SK-N-SH treated with all-trans-retinoic acid at 6 μM for 48 hours (cell line): ENCODE measurements at regions not wholly inside any gene's neighbourhood (a gene's known extent, or its start where the extent isn't known, plus 50 kb on each side); places are given as distances from the start of the nearest gene placed in this dataset.
A peak's percentile ranks its signal among the peaks of the same experiment; 100 is the strongest.

Source experiments
- ATAC-seq: fragments of 200-7000 bp; cut with Tn5 transposase; 3 replicates; pipeline ENCODE4 v1.9.1; 2020; ENCODE audit warnings: mild to moderate bottlenecking, moderate library complexity
- ARNTL ChIP-seq: fragments of 450-650 bp; formaldehyde crosslinking; IDR thresholded peaks from 2 replicates; pipeline ENCODE4 v1.5.0; 2020; ENCODE audit warnings: low read depth, mild to moderate bottlenecking, moderate library complexity, borderline replicate concordance
- GLIS3 ChIP-seq: fragments of 250-450 bp; sonication (Bioruptor Pico); IDR thresholded peaks from 2 replicates; pipeline ENCODE4 v1.5.0; 2020; ENCODE audit warnings: mild to moderate bottlenecking, moderate library complexity
- ISL1 ChIP-seq: fragments of 250-450 bp; sonication (Bioruptor Pico); IDR thresholded peaks from 2 replicates; pipeline ENCODE4 v2.1.2; 2022; ENCODE audit warnings: mild to moderate bottlenecking, moderate library complexity
- OSR1 ChIP-seq: fragments of 250-450 bp; sonication (Bioruptor Pico); IDR thresholded peaks from 2 replicates; pipeline ENCODE4 v1.8.0; 2022; ENCODE audit warnings: moderate library complexity, mild to moderate bottlenecking, inconsistent platforms
- RARB ChIP-seq: fragments of 250-450 bp; sonication (Bioruptor Pico); IDR thresholded peaks from 2 replicates; pipeline ENCODE4 v1.8.0; 2021; ENCODE audit warnings: mild to moderate bottlenecking, moderate library complexity
- SNAI2 ChIP-seq: fragments of 250-450 bp; sonication (Bioruptor Pico); IDR thresholded peaks from 2 replicates; pipeline ENCODE4 v1.5.0; 2020; ENCODE audit warnings: mild to moderate bottlenecking, moderate library complexity
- TCF4 ChIP-seq: fragments of 250-450 bp; sonication (Bioruptor Pico); IDR thresholded peaks from 2 replicates; pipeline ENCODE4 v1.8.0; 2021; ENCODE audit warnings: mild to moderate bottlenecking, moderate library complexity, borderline replicate concordance
- TOX ChIP-seq: fragments of 250-450 bp; sonication (Bioruptor Pico); IDR thresholded peaks from 2 replicates; pipeline ENCODE4 v1.8.0; 2021; ENCODE audit warnings: mild to moderate bottlenecking, moderate library complexity, borderline replicate concordance
- ZFP30 ChIP-seq: fragments of 450-650 bp; formaldehyde crosslinking; IDR thresholded peaks from 2 replicates; pipeline ENCODE4 v1.5.0; 2022; ENCODE audit warnings: mild to moderate bottlenecking, moderate library complexity
- ZNF565 ChIP-seq: fragments of 450-650 bp; formaldehyde crosslinking; conservative IDR thresholded peaks from 2 replicates; pipeline ENCODE4 v1.5.0; 2020; ENCODE audit warnings: low read depth, mild to moderate bottlenecking, moderate library complexity
- ZNF70 ChIP-seq: fragments of 450-650 bp; formaldehyde crosslinking; IDR thresholded peaks from 2 replicates; pipeline ENCODE4 v1.5.0; 2020; ENCODE audit warnings: mild to moderate bottlenecking, moderate library complexity
- ZNF8 ChIP-seq: fragments of 450-650 bp; formaldehyde crosslinking; IDR thresholded peaks from 2 replicates; pipeline ENCODE4 v1.5.0; 2020; ENCODE audit warnings: mild to moderate bottlenecking, moderate library complexity
- TF ChIP-seq, protein P1 (sequence below): fragments of 250-450 bp; sonication (Bioruptor Pico); IDR thresholded peaks from 2 replicates; pipeline ENCODE4 v1.8.0; 2020; ENCODE audit warnings: mild to moderate bottlenecking, moderate library complexity, borderline replicate concordance
- TF ChIP-seq, protein P2 (sequence below): fragments of 250-450 bp; sonication (Bioruptor Pico); IDR thresholded peaks from 2 replicates; pipeline ENCODE4 v1.5.1; 2020; ENCODE audit warnings: low read depth, mild to moderate bottlenecking, moderate library complexity
- TF ChIP-seq, protein P3 (sequence below): fragments of 250-450 bp; sonication (Bioruptor Pico); IDR thresholded peaks from 2 replicates; pipeline ENCODE4 v1.5.0; 2020; ENCODE audit warnings: mild to moderate bottlenecking, moderate library complexity
- TF ChIP-seq, protein P4 (sequence below): fragments of 250-450 bp; sonication (Bioruptor Pico); IDR thresholded peaks from 2 replicates; pipeline ENCODE4 v1.5.1; 2021; ENCODE audit warnings: mild to moderate bottlenecking, moderate library complexity
- TF ChIP-seq, protein P5 (sequence below): fragments of 250-450 bp; sonication (Bioruptor Pico); IDR thresholded peaks from 2 replicates; pipeline ENCODE4 v1.8.0; 2021; ENCODE audit warnings: low read depth, mild to moderate bottlenecking, moderate library complexity, borderline replicate concordance

DNA sequence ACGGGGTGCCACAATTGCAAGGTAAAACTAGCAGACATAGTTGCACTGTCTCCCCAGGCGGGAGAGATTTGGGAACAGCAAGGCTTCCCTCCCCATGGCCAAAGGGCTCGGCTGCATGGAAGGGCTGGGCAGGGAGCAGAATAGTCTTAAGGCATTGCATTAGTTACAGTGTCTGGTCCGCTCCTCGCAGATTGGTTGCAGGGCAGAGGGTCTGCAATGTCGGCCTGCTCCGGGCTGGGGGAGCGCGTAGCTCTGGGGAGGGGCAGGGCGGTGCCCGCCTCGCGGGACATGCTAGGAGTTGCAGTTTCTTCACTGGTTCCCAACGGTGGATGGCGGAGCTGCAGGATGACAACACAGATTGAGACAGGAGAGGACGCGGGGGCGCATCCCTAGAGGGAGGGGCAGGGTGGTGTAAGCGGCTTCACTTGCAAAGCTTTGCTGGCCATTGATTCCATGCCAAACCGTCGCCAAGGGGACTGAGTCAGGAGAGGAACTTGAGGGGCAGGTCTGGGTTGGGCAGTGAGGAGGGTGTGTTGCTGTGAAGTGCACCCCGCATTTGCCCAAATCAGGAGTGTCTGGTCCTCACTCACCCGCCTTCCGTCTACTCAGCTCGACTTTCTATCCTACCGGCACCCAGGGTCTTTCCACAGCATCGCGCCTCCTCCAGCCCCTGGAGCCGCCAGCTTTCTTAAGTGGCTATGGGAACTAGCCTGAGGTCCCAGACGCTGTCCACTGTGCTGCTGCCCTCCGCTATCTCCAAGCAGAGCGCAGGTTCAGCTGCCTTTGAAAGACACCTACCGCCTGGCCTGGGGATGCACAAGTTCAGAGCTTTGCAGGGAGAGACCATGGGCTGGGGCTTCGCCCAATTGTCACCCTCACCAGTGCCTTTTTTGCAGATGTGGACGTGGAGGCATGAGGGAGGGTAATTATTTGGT lies 1748.9 kb downstream of the TP53TG3F start:
- TF ChIP-seq OSR1 (CRISPR knock-in tag): no peak
- TF ChIP-seq ZFP30: no peak
- no peak for TF ChIP-seq ZNF565
- TF ChIP-seq, protein P1, sequence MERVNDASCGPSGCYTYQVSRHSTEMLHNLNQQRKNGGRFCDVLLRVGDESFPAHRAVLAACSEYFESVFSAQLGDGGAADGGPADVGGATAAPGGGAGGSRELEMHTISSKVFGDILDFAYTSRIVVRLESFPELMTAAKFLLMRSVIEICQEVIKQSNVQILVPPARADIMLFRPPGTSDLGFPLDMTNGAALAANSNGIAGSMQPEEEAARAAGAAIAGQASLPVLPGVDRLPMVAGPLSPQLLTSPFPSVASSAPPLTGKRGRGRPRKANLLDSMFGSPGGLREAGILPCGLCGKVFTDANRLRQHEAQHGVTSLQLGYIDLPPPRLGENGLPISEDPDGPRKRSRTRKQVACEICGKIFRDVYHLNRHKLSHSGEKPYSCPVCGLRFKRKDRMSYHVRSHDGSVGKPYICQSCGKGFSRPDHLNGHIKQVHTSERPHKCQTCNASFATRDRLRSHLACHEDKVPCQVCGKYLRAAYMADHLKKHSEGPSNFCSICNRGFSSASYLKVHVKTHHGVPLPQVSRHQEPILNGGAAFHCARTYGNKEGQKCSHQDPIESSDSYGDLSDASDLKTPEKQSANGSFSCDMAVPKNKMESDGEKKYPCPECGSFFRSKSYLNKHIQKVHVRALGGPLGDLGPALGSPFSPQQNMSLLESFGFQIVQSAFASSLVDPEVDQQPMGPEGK: peak; percentile 66; the same call in 1 of the 2 replicates
- peak; percentile 80 for ATAC-seq

DNA sequence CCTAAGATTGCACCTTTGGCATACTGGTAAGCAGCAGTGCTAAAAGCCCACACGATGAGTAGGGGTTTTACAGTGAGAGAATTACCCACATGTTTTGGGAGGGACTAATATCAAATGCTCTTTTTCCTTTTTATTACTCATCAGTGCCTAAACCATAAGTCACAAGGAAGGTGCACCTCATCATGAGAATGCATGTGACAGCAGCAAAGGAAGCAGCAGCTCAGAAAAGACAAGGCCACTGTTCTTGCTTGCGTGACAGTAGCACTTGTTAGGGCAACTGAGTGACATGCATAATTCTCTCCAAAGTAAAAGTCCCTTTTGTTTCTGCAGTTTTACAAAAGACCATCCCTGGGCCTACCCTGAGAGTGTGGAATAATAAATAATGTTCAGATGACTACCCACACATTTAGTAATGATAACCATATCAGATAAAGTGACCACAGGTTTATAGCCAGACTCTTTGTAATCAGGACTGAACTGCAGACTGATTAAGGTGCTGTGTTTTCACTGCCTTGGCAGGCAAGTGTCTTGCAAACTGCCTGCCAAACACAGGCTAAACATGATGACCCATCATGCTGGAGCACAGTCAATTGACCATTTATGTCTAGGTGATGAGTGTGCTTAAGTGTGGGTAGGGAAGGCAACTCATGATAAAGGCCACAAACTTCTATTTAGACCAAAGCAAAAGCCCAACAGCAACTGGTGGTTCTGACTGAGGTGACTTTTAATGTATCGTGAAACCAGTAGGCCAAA lies 1751.4 kb downstream of the TP53TG3F start:
- TF ChIP-seq SNAI2 (CRISPR knock-in tag): no peak
- TF ChIP-seq ZNF8 (CRISPR knock-in tag): no peak
- no peak for TF ChIP-seq ZNF565
- TF ChIP-seq, protein P2, sequence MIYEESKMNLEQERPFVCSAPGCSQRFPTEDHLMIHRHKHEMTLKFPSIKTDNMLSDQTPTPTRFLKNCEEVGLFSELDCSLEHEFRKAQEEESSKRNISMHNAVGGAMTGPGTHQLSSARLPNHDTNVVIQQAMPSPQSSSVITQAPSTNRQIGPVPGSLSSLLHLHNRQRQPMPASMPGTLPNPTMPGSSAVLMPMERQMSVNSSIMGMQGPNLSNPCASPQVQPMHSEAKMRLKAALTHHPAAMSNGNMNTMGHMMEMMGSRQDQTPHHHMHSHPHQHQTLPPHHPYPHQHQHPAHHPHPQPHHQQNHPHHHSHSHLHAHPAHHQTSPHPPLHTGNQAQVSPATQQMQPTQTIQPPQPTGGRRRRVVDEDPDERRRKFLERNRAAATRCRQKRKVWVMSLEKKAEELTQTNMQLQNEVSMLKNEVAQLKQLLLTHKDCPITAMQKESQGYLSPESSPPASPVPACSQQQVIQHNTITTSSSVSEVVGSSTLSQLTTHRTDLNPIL (CRISPR knock-in tag): no peak
- TF ChIP-seq ZNF70 (CRISPR knock-in tag): no peak
- TF ChIP-seq GLIS3 (CRISPR knock-in tag): no peak
- no peak for TF ChIP-seq ISL1
- no peak for TF ChIP-seq TOX (CRISPR knock-in tag)
- TF ChIP-seq ARNTL (CRISPR knock-in tag): no peak
- TF ChIP-seq, protein P3, sequence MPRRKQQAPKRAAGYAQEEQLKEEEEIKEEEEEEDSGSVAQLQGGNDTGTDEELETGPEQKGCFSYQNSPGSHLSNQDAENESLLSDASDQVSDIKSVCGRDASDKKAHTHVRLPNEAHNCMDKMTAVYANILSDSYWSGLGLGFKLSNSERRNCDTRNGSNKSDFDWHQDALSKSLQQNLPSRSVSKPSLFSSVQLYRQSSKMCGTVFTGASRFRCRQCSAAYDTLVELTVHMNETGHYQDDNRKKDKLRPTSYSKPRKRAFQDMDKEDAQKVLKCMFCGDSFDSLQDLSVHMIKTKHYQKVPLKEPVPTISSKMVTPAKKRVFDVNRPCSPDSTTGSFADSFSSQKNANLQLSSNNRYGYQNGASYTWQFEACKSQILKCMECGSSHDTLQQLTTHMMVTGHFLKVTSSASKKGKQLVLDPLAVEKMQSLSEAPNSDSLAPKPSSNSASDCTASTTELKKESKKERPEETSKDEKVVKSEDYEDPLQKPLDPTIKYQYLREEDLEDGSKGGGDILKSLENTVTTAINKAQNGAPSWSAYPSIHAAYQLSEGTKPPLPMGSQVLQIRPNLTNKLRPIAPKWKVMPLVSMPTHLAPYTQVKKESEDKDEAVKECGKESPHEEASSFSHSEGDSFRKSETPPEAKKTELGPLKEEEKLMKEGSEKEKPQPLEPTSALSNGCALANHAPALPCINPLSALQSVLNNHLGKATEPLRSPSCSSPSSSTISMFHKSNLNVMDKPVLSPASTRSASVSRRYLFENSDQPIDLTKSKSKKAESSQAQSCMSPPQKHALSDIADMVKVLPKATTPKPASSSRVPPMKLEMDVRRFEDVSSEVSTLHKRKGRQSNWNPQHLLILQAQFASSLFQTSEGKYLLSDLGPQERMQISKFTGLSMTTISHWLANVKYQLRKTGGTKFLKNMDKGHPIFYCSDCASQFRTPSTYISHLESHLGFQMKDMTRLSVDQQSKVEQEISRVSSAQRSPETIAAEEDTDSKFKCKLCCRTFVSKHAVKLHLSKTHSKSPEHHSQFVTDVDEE (CRISPR knock-in tag): no peak
- TF ChIP-seq, protein P4, sequence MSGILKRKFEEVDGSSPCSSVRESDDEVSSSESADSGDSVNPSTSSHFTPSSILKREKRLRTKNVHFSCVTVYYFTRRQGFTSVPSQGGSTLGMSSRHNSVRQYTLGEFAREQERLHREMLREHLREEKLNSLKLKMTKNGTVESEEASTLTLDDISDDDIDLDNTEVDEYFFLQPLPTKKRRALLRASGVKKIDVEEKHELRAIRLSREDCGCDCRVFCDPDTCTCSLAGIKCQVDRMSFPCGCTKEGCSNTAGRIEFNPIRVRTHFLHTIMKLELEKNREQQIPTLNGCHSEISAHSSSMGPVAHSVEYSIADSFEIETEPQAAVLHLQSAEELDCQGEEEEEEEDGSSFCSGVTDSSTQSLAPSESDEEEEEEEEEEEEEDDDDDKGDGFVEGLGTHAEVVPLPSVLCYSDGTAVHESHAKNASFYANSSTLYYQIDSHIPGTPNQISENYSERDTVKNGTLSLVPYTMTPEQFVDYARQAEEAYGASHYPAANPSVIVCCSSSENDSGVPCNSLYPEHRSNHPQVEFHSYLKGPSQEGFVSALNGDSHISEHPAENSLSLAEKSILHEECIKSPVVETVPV (CRISPR knock-in tag): no peak
- TF ChIP-seq RARB (CRISPR knock-in tag): no peak
- TF ChIP-seq, protein P1: no peak
- TF ChIP-seq, all 23 proteins: peak for 0
- no peak for ATAC-seq

DNA sequence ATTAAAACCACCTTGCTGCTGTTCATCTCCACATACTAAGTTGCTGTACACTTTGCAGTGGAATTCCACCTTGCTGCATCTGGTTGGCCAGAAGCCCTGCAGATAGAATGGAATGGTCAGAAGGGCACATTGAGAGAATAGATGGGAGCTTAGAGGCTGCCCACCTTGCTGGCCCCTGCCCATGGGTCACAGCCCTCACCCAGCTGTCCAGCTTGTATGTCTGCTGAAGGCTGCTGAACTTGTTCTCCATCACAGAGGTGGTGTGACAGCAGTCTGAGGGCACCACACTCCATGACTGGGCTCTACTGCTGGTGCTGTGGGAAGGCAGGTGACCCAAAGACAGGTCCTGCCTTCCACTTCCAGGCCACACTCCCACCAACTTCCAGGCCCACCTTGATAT lies 1755.4 kb downstream of the TP53TG3F start:
- no peak for ATAC-seq
- TF ChIP-seq, protein P5, sequence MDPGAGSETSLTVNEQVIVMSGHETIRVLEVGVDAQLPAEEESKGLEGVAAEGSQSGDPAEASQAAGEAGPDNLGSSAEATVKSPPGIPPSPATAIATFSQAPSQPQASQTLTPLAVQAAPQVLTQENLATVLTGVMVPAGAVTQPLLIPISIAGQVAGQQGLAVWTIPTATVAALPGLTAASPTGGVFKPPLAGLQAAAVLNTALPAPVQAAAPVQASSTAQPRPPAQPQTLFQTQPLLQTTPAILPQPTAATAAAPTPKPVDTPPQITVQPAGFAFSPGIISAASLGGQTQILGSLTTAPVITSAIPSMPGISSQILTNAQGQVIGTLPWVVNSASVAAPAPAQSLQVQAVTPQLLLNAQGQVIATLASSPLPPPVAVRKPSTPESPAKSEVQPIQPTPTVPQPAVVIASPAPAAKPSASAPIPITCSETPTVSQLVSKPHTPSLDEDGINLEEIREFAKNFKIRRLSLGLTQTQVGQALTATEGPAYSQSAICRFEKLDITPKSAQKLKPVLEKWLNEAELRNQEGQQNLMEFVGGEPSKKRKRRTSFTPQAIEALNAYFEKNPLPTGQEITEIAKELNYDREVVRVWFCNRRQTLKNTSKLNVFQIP (CRISPR knock-in tag): no peak
- TF ChIP-seq, protein P3 (CRISPR knock-in tag): no peak
- no peak for TF ChIP-seq SNAI2 (CRISPR knock-in tag)
- TF ChIP-seq TCF4 (CRISPR knock-in tag): no peak
- TF ChIP-seq ARNTL (CRISPR knock-in tag): no peak
- no peak for TF ChIP-seq ZFP30
- TF ChIP-seq ZNF8 (CRISPR knock-in tag): no peak
